Islet of Langerhans (tissue), 1 donor: ENCODE measurements at regions not wholly inside any gene's neighbourhood (a gene's known extent, or its start where the extent isn't known, plus 50 kb on each side); places are given as distances from the start of the nearest gene placed in this dataset.
A peak's percentile ranks its signal among the peaks of the same experiment; 100 is the strongest.

Experiments used
- FAIRE-seq: peaks from one replicate; lab custom pipeline; 2011; peaks lifted over from hg19 to GRCh38; lab: Jason Lieb, UNC

DNA sequence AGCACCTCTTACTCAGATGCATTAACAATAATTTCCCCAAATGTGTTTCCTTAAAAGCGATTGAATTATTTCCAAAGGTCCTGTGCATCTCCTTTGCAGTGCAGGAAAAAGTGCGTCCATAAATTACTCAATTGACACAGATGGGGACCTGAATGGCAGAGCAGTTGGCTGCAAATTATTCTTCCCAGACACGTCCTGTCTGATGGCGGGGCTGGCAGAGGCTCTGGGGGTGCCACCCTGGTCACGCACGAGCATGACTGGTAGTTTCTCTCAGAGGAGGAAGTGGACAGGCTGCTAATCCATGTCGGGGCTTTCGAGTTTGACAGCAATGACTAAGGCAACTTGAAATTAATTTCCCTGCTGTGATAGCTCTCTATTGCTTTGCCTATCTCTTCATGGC is 264.8 kb upstream of the BRINP1 start:
- no peak for FAIRE-seq

DNA sequence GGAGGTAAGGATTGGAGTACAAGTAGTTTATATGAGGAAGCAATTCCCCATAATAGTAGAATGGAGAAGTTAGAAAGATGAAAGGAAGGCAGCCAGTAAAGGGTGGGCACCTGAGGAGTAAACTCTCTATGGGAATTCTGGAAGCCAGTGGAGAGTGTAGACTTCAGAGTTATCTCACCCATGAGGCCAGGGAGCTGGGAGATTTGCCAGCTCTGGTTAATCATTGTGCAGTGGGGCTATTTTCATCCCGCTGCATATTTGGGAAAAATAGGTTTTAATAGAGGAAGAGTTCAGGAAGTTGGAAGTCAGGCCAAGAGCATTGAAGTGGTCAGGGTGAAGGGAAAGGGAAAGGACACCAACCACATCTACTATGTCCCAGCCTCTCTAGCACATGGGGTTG is 242.3 kb upstream of the BRINP1 start:
- no peak for FAIRE-seq

DNA sequence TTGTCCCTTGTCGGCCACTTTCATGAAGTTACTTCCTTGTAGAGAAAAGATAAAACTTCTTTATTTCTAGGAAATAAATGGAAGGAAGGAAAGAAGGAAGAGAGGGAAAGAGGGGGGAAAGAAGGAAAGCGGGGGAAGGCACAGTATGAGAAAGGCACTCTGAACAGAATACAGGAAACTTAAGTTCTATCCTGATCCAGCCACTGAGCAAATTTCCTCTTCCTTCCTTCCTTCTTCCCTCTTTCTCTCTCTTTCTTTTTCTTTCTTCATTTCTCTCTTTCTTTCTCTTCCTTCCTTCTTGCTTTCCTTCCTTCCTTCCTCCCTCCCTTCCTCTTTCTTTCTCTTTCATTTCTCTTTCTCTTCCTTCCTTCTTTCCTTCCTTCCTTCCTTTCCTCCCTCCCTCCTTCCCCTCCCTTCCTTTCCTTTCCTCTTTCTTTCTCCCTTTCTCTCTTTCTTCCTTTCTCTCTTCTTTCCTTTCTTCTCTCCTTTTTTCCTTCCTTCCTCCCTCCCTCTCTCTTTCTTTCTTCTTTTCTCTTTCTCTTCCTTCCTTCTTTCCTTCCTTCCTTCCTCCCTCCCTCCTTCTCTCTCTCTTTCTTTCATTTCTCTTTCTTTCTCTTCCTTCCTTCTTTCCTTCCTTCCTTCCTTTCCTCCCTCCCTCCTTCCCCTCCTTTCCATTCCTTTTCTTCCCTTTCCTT is 240.2 kb upstream of the BRINP1 start:
- no peak for FAIRE-seq

DNA sequence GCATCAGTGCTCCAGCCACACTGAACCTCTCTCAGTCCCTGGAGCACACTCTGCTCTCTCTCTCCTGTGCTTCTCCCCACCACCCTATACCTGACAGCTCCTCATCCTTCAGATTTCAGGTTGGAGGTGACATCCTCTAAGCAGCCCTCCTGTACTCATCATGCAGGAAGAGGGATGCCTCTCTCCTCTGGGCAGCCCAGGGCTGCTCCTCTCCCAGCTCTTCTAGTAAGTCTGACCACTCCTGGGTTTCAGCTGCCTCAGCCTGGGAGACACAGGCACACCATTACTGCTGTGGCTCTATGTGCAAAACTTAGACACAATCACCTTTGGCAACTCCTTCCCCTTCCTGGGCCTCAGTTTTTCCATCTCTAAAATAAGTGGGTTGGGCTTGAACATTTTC is 232.4 kb upstream of the BRINP1 start:
- FAIRE-seq: no peak

DNA sequence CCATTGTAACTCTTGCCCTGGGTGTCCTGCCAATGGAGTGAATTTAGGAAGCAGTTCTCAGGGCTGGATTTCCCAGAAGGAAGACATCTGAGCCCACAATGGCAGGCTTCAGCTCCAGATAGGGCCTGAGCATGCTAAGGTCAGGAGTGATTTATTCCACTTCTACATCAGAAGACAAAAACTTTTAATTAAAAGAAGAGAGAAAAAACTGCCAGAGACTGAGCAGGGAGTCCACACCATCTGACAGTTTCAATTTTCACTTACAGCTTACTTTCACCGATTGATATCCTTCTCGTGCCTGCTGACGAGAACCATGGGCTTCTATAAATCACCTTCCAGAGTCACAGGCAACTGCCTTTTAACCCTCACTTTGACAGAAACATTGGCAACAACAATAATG is 228.3 kb upstream of the BRINP1 start:
- no peak for FAIRE-seq

DNA sequence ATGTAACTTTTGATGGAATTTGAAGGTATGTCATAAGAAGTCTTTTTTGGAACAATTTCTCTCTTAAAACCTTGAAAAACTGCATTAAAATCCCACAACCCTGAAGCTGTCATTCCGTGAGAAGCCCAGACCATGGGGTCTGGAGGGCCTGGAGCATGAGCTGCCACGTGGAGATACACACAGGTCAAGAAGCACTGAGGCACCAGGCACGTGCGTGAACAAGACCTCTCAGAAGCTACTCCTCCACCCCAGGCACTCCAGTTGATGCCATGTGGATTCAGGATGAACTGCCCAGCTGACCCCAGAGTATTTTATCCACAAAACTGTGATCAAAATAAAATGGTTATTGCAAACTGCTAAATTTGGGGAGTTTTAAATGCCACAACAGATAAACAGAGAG is 227.5 kb upstream of the BRINP1 start:
- FAIRE-seq: no peak

DNA sequence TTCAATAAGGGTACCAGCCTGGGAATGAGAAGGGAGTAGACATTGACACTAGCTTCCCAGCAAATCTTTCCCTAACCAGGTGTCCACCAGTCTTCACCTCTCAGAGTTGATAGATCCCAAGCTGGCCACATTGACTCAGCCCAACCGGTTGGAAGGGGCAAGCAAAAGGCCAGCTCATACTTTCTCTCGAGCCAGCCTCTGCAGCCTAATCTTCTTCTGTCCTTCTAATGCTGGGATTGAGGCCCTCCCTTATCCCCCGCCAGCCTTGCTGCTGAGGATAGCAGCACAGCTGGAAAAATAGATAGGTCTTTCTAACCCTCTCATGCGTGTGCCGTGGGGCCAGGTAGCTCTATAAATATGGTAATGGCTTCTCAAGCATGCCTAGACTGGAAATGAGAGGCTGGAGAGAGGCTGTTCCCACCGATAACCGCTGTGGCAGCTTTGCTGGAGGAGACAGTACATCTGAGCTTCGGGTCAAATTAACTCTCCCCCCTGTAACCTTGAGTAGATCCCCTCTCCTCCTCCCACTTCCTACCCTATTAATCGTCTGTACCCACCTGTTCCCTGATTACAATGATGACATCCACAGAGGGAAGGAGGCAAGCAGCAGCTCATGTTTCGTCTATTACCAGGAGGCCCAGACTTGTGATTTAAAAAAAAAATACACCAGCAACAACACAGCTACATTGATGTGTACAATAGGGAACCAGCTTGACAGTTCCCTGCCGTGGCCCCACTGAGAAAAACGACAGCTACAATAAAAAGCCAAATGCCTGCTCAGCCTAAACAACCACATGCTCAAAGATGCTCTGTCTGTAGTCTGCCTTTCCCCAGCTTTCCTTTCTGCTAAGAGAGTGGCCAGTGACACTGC is 219.9 kb upstream of the BRINP1 start:
- FAIRE-seq: no peak

DNA sequence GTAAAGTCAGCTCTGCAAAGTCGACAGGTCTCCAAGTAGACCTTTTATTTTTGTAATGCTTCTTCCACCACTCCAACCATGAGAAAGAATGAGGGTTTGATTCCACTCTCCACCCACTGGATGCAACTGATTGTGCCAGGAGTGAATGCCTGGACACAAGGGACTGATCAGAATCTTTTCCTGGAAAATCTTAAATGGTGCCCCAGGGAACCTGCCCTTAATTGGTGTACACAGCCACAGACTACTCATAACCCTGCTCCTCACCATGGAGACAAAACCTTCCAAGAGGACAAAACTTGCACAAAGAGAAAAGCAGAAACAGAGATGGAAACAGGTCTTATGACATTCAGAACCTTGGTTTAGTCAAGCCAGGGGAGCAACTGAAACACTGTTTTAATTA is 208.6 kb upstream of the BRINP1 start:
- no peak for FAIRE-seq

DNA sequence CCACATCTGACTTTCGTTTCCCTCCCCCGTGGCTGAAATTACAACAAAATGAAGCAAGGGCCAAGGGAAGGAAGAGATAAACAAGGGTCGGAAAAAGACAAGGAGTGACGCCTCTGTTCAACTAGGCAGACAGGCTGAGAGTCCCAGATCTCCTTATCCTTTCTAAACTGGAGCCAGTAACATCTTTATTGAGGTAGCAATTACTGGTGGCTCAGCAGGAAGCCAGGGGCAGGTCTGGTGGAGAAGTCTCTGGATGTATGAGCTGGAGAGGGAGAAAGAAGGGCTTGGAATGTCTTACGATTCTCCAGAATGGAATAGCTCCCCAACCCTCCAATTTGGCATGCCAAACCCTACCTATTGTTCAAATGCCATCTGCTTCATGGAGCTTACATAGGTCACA is 190.8 kb upstream of the BRINP1 start:
- FAIRE-seq: no peak

DNA sequence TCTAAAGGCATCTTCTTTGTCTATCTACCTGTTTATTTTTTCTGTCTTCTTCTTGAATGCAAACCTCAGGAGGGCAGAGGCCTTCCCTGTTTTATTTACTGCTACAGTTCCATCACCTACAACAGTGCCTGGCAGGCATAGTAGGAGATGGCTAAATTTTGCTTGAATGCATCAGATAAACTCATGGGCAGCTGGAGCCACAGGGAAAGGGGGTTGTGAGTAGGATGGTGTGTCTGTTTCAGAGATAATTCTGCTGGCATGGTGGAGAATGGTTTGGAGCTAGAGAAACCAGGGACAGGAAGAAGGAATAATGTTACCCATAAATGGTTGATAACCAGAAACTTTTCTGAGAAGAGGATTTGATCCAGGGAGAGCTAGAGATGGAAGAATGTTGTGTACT is 189.8 kb upstream of the BRINP1 start:
- FAIRE-seq: no peak

DNA sequence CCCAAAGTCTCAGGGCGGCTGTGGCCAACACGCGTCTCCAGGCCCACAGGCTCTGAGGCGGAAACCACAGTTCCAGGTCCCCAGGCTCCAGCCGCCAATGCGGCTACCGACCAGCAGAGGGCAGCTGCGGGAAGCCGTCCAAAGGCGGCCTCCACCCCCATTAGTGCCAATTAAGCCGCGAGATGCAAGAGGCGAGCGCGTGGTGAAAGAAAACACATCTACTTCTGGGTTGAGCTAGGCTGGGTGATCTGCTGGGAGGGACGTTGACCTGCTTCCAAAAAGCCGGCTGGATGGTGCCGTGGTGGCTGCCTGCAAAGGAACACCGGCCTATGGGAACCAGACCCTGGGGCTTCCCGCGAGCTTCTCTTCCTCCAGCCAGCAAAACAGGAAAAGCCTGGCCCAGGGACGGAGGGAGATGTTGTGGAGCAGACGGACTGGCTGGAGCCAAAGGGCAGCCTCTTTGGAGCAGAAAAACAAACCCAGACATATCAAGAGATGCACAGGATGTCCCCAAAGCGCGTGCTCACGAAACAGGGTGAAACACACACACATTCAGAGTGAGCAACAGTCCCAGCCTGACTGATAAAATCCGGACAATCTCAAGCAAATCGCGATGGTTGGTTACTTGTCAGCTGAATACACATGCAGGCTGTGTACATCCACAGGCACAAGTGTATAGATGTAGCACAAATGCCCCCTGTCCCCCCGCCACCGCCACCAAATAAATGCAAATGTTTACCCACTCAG is 187.1 kb upstream of the BRINP1 start:
- FAIRE-seq: peak; percentile 17

DNA sequence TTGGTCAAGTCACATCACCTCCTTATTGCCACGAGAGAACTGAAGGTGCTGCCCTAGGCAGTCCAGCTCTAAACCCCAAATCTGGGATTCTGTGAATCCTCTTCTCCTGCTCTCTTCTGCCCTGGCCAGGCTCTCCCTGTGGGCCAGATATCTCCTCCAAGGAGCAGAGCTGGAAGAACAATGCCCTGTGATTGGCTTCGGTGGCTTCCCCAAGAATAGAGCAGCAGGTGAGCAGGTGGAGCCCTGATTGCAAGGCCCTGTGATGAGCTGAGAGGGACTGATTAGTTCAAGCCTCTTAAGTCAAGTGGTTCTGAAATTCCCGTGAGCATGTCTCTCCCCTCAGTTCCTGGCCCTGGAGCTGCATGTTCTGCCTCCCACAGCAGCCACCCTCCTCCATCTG is 175.3 kb upstream of the BRINP1 start:
- no peak for FAIRE-seq

DNA sequence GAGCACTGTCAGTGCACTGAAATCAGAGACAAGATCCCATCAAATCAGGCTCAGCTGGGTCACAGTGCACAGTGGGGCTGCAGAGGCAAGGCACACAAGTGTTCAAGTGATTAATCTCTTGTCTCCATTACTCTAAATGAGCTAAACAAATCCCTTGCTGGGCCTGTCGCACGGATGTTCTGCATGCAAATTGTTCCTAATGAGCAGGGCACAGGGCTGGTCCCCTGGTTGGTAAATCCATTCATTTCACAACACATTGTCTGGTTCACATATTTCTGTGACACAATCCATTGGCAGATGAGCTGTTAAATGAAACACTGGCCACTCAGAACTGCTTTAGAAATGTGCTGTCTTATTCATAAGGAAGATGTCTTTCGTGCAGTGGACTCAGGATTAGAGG is 167.9 kb upstream of the BRINP1 start:
- no peak for FAIRE-seq

DNA sequence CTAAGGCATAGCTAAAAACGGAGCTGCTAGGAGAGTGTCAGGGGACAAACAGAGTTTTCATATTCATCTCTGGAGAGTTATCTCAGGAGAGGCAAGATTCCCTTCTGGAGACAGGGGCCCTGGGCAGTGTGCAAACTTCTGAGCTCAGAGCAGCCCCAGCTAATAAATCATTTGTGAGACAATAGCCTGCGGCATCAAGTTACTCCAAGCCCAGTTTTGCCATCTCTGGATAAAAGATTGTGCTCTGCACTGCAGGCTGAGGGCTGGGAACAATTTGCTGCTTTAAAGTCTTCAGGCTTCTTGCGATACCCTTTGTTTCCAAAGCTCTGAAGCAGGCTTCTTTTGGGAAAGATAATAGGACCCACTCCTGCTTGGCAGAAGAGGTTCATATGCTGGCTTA is 164.3 kb upstream of the BRINP1 start:
- no peak for FAIRE-seq

DNA sequence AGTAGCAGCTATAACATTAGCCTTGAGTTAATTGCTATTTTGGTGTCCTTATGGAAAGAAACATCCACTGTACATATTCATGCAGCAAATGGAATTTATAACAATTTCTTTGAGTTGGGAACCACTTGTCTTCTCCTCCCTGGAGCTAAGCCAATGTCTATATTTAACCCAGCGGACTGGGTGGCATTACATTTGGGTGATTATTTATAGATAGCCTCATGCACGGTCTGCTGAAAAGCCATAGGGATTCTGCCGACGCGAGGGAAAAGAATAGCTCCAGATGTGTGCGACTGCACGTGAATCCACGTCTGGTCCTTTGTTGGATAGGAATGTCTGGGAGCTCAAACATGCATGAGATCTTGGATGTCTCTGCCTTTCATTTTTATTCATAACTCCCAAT is 157.5 kb upstream of the BRINP1 start:
- FAIRE-seq: no peak

DNA sequence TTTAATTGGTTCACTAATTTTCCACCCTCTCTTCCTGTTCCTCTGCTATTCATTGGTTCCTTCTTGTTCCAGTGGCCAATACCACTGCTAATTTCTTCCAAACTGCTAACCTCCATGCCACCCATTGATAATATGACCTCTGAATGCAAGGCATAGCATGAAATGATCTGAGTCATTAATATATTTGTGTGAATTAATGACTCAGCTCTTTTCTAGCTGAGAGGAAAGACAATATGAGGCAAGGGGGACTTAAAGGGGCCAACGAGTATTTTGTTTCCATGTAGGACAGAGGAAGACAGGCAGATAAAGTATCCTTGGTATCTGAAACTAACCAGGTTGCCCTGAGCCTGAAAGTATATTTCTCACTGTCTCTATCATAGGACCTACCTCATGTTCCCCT is 154.3 kb upstream of the BRINP1 start:
- FAIRE-seq: no peak

DNA sequence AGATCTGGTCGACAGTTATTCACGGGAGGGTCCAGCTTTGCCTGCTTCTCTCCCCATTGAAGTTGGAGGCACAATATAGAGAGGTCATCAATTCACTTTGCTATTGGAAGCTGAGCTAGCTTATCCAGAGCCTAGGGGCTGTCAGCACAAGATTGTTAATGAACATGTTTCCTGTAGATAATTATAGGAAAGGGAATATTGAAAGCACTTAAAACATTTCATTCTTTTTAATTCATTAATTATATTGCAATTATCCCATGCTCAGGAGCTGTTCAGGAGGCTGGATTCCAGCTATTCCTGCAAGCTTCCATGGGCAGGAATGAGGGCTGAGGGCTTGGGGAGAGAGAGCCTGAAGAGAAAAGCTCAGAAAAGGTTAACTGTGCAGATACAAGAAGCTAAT is 153.1 kb upstream of the BRINP1 start:
- FAIRE-seq: no peak

DNA sequence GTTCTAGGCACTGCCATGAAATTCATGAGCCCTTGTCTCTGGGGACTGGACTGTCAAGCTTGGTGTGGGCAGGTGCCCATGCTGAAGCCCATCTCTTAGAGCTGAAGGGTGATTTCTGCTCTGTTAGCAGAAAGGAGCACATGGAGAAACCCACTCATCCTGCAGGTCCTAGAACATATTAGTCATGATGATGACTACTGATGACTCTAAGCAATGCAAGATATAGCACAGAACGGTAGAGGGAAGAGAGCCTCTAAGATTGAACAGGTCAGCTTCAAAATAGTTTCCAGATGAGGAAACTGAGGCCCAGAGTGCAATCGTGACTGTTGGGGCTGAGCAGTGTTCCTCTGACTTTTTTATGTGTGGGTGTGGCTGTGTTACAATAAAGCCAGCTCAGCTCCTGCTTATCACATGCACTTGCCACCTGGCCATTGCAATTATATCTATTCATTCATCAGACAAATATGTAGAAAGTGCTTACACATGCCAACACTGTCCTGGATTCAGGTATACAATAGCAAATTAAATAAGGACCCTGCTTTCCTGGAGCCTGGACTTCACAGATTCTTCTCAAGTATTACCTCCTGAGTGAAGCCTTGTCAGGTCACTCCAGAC is 140.2 kb upstream of the BRINP1 start:
- FAIRE-seq: no peak

DNA sequence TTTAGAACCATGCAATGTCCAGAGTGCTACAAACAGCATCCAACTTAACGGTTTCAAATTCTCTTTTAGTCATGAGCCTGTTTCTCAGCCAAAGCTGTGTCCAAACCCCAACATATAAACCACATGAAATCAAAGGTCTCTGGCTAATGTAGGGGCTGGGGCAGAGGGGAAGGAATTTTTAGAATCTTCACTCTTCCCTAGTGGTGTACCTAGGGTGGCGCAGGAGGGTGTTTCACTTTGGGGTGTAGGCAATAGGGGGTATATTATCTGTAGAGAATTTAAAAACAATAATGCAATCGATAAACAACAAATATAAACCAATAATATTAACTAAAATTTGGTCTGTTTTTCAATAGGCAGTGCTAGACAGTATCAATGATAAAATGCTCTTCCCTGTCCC is 132.1 kb upstream of the BRINP1 start:
- no peak for FAIRE-seq

DNA sequence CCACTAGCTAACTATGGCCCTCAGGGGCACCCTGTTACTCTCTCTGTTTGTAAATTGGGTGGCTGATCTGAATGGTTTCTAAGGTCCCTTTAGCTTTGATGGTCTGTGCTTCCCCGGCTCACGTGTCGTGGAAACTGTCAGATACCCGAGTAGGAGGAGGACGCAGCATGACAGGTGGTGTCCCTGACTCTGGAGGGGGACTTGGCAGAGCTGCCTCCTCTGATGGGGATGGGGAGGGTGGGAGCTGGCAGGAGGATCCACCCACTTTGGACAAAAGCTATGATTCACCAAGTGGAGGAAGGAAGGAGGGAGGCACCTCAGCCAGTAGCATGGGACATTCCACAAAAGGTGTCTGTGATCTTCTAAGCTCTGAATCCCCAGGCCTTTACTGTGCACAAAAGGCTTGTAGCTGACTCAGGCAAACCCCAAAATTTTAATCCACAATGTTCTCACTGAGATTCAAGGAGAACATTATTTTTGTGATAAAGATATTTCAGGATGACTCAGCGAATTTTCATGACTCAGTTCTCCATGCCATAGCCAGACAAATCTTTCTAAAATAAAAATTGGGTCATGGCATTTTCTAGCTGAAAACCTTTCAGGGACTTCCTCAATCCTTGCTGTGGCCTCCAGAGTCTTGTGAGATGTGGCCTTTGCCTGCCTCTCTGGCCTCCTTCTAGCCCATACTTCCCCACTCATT is 131.0 kb upstream of the BRINP1 start:
- FAIRE-seq: no peak

DNA sequence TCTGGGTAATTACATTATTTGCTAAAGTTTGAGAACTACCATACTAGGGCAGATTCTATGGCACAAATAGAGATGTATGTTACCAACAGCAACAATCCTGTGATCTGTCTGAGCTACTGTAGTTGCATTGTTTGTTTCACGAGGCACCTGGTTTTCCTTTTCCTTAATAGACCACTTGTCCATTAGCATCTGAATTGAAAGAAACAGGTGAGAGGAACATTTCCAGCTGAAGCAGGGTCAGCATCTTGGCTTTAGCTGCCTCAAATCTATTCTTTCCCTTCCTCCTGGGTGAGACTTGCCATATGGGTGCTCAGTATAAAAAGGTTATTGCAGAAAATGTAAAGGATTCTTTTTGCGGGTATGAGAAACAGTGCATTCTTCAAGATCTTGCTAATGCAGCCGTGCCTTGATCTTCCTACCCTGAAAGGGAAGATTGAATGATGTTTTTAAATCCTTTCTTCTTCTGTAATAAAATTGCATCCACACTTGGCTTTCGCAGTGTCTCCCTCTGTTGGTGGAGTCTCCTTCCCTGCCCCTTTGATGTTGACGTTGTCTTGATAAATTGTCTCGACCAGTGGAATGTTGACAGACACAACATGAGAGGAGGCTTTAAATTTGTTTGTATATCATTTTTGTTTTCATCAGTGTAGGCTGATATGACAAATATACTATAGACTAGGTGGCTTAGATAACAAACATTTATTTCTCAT is 118.0 kb upstream of the BRINP1 start:
- no peak for FAIRE-seq

DNA sequence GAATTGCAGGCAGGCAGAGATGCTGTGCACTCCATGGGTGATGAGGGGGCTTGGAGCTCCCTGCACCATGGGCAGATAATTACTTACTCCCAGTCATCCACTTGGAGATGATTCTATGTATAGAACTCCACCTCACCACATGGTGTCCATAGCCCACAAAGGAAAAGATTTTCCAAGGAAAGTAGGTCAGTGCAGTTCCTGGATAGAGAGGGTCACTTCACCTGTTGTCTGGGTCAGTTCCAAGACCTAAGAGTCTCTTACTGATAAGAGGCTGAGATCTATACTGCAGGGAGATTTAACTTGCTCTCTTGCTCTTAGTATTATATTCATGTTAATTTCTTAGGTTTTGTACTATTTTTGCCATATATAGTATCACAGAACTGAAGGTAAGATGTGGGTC is 113.9 kb upstream of the BRINP1 start:
- FAIRE-seq: no peak
